Inflammatory macrophage treated with lipopolysaccharide for 4 hours (primary cell): ENCODE measurements at regions not wholly inside any gene's neighbourhood (a gene's known extent, or its start where the extent isn't known, plus 50 kb on each side); places are given as distances from the start of the nearest gene placed in this dataset.
"Not testable (repeated sequence)": the region's sequence is repeated elsewhere in the genome, so short reads cannot be mapped to it uniquely, and the experiment has no call there.

Source experiments
- DNase-seq: peaks from one replicate; pipeline ENCODE4 v3.0.0-alpha.2; 2020

- DNase-seq, result no peak
Observed at GRCh38 chr6:44049989-44050871, 77.0 kb downstream of the MRPL14 start.

- DNase-seq, result peak; percentile 59
Observed at GRCh38 chr6:44049163-44049988, 77.9 kb downstream of the MRPL14 start.

GRCh38 chr6:44048277-44048676 is 79.0 kb downstream of the MRPL14 start:
- no peak for DNase-seq

GRCh38 chr6:44047801-44048200 is 79.5 kb downstream of the MRPL14 start:
- no peak for DNase-seq

GRCh38 chr6:44047179-44047546 is 80.1 kb downstream of the MRPL14 start:
- DNase-seq, result no peak

GRCh38 chr6:44046516-44047178 is 80.6 kb downstream of the MRPL14 start:
- DNase-seq, result no peak

GRCh38 chr6:44045672-44046015 is 81.6 kb downstream of the MRPL14 start:
- no peak for DNase-seq

GRCh38 chr6:44044940-44045671 is 82.1 kb downstream of the MRPL14 start:
- no peak for DNase-seq

- no peak for DNase-seq
Observed at GRCh38 chr6:44044154-44044539, 83.1 kb downstream of the MRPL14 start.

GRCh38 chr6:44043479-44044153 is 83.6 kb downstream of the MRPL14 start:
- no peak for DNase-seq

- DNase-seq, result peak; percentile 42
Observed at GRCh38 chr6:44042989-44043478, 84.2 kb downstream of the MRPL14 start.

- DNase-seq, result no peak
Observed at GRCh38 chr6:44042261-44042988, 84.8 kb downstream of the MRPL14 start.

GRCh38 chr6:44041461-44042260 is 85.6 kb downstream of the MRPL14 start:
- peak; percentile 45 for DNase-seq

GRCh38 chr6:44040786-44041185 is 86.5 kb downstream of the MRPL14 start:
- no peak for DNase-seq

- DNase-seq, result no peak
Observed at GRCh38 chr6:44039839-44040350, 87.4 kb downstream of the MRPL14 start.

- DNase-seq, result no peak
Observed at GRCh38 chr6:44039191-44039719, 88.0 kb downstream of the MRPL14 start.

GRCh38 chr6:44038543-44039065 is 88.6 kb downstream of the MRPL14 start:
- DNase-seq, result no peak

- no peak for DNase-seq
Observed at GRCh38 chr6:44037847-44038542, 89.3 kb downstream of the MRPL14 start.

- DNase-seq, result not testable (repeated sequence)
Observed at GRCh38 chr6:44037276-44037675, 90.0 kb downstream of the MRPL14 start.
